Thyroid gland (tissue), 4 donors: ENCODE measurements at regions not wholly inside any gene's neighbourhood (a gene's known extent, or its start where the extent isn't known, plus 50 kb on each side); places are given as distances from the start of the nearest gene placed in this dataset.

Experiments
- DNase-seq, 2 donors: peaks; one replicate each; pipeline ENCODE4 v3.0.0-alpha.2; 2019
- H3K27ac ChIP-seq, 3 donors: fragments of 200-600 bp; sonication (generic); 1 replicate in 2 of 3; 2 replicates in 1 of 3; pipeline ENCODE4 v1.5.1; 2016 to 2019; ENCODE audit warnings: mild to moderate bottlenecking in 1 of 3, moderate library complexity in 1 of 3
- H3K27me3 ChIP-seq: fragments of 200-600 bp; sonication (generic); one replicate; pipeline ENCODE4 v1.5.1; 2019
- H3K36me3 ChIP-seq, 2 donors: fragments of 200-600 bp; sonication (generic); one replicate each; pipeline ENCODE4 v1.5.1; 2016 to 2019
- H3K4me1 ChIP-seq, 2 donors: fragments of 200-600 bp; sonication (generic); one replicate each; pipeline ENCODE4 v1.5.1; 2017 to 2019
- H3K4me3 ChIP-seq, 3 donors: fragments of 200-600 bp; sonication (generic); replicated peaks in 1 of 3; 1 replicate in 2 of 3; 2 replicates in 1 of 3; pipeline ENCODE4 v1.5.1; 2016; ENCODE audit warnings: mild to moderate bottlenecking in 1 of 3
- H3K9me3 ChIP-seq: fragments of 200-600 bp; sonication (generic); one replicate; pipeline ENCODE4 v1.5.1; 2017
- POLR2A ChIP-seq, 2 donors: fragments of 450-650 bp; IDR thresholded peaks; one replicate each; pipeline ENCODE4 v1.6.1; 2017; ENCODE audit warnings: antibody characterized with exemption in 2 of 2, mild to moderate bottlenecking in 2 of 2, moderate library complexity in 1 of 2
- WGBS, 2 donors: methylation state at CpG; one replicate each; pipeline ENCODE4 v1.1.5; 2017; 5-methylcytosine and 5-hydroxymethylcytosine counted together
- intact Hi-C: fragments of 100-400 bp; cut with DNase I; formaldehyde crosslinking; loops from one replicate; pipeline ENCODE4 v1.15.1; 2023
- TF ChIP-seq, protein P1 (sequence below), 6 experiments: fragments of 200-600 bp in 3 of 6; fragments of 450-650 bp in 3 of 6; sonication (generic) in 3 of 6; IDR thresholded peaks; one replicate each; pipeline ENCODE4 v1.5.1; 2016 to 2019; ENCODE audit warnings: antibody characterized with exemption in 6 of 6, mild to moderate bottlenecking in 2 of 6, inconsistent platforms in 1 of 6, moderate library complexity in 1 of 6

DNA sequence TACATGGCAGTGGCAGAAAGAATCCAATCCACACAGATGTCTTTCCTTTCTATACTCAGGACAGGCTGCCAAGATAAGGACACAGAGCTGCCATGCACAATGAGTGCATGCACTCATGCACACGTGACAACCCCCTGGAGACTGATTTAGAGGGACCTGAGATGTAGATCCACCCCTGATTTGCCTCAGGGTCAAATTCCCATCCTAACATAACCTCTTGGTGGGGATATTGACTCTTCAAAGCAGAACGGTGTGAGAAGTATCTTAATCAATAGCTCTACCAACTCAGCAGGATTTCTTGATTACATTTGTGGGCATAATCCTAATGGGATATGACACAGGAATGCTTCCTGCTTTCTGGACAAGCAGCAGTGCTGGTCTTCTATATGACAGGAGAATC lies 125.2 kb upstream of the DSCAM start:
- no peak for DNase-seq
- Histone ChIP-seq H3K36me3 (no peaks in the 10 kb centered on the region), H3K9me3 (no peaks in the 10 kb centered on the region), H3K4me3 (no peak overlapping the region), H3K27me3 (no peaks in the 10 kb centered on the region), H3K4me1 (no peaks in the 10 kb centered on the region), H3K27ac (no peak overlapping the region)
- TF ChIP-seq, protein P1, sequence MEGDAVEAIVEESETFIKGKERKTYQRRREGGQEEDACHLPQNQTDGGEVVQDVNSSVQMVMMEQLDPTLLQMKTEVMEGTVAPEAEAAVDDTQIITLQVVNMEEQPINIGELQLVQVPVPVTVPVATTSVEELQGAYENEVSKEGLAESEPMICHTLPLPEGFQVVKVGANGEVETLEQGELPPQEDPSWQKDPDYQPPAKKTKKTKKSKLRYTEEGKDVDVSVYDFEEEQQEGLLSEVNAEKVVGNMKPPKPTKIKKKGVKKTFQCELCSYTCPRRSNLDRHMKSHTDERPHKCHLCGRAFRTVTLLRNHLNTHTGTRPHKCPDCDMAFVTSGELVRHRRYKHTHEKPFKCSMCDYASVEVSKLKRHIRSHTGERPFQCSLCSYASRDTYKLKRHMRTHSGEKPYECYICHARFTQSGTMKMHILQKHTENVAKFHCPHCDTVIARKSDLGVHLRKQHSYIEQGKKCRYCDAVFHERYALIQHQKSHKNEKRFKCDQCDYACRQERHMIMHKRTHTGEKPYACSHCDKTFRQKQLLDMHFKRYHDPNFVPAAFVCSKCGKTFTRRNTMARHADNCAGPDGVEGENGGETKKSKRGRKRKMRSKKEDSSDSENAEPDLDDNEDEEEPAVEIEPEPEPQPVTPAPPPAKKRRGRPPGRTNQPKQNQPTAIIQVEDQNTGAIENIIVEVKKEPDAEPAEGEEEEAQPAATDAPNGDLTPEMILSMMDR (IDR thresholded peaks at IDR 0.05) = no peak
- no peak for TF ChIP-seq POLR2A (IDR thresholded peaks at IDR 0.05)
- 56 to 66% methylated on average over 2 of the region's 2 CpGs for WGBS, 2 donors
- intact Hi-C loops = no loop called here

DNA sequence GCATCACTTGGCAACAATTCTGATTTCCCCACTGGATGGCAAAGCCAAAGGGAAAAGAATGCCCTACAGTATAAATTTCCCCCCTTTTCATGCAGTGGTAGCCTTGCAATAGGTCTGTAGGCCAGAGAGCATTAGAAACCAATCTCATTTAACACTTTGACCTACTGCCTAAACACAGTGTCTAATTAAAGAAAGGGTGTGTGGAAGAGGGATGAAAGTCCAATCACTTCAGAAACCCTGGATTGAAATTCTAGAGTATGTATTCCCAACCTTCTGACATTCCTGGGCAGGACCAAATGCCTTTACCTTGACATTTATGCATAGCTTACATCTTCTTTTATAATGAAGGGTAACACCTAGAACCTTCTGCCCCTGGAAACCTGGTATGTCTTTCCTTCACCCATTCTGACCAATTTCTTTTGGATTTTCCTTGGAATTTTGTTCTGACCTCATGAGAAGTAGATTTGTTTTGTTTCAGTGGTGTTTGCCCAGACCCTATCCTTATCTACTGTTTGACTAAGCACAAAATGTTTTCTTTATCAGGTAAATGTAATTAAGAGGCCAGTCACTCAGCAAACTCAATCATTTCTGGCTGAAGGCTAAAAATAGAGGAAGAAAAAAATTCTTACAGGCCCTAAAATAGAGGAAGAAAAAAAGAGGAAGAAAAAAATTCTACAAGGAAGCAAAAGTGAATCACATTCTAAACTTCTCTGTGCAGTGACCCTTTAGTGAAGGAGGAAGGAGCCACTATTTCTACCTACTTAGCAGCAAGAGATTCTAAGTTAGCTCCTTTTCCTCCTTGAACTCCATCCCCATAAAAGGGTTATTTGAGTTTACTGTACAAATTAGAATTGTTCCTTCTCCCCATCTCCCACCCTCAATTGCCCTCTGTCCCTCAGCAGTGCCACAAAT lies 129.5 kb upstream of the DSCAM start:
- H3K27ac ChIP-seq = no peak overlapping the region
- intact Hi-C loops = no loop called here
- no peaks in the 10 kb centered on the region for H3K27me3 ChIP-seq
- H3K4me3 ChIP-seq = no peak overlapping the region
- no peaks in the 10 kb centered on the region for H3K9me3 ChIP-seq
- no peak for DNase-seq
- H3K36me3 ChIP-seq = no peaks in the 10 kb centered on the region
- H3K4me1 ChIP-seq = no peaks in the 10 kb centered on the region
- TF ChIP-seq, protein P1 (IDR thresholded peaks at IDR 0.05) = no peak
- no peak for TF ChIP-seq POLR2A (IDR thresholded peaks at IDR 0.05)

DNA sequence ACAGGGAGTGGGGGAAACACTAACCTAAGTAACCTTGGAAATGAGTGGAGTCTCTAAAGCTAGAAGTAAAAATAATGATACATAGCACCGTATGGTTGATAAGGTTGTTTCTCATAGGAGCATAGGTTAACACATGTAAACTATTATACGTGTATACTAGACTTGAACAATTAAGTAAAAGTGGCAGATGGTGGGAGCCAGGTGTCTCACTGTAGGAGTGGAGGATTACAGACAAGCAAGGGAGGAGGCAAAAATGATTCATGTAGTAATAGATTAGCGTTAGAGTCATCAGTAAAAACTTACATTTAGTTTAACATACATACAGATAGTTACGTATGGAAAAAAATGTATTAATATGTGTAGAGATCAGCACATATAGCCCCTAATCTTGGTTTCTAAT lies 138.4 kb upstream of the DSCAM start:
- Histone ChIP-seq H3K27ac (no peak overlapping the region), H3K36me3 (no peaks in the 10 kb centered on the region), H3K9me3 (no peaks in the 10 kb centered on the region), H3K4me3 (no peak overlapping the region), H3K27me3 (no peaks in the 10 kb centered on the region), H3K4me1 (no peaks in the 10 kb centered on the region)
- intact Hi-C loops = no loop called here
- DNase-seq = no peak
- TF ChIP-seq POLR2A (IDR thresholded peaks at IDR 0.05) = no peak
- 83 to 88% methylated on average over 4 of the region's 4 CpGs for WGBS, 2 donors

DNA sequence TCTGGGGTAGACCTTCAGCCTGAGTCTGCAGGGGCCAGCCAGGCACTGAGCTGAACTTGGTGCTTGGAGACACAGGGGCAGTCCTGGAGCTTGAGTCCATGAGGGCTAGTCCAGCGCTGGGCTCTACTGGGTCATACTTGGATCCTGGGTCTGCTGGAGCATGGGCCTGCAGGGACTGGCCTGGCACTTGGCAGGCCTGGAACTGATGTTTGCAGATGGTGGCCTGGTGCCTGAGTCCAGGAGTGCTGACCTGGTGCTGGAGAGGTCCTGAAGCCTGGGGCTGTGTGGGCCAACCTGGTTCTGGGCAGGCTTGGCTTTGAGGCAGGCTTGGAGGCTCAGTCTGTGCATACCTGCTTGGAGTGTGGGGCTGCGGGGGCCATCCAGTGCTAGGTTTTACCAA lies 143.4 kb upstream of the DSCAM start:
- Histone ChIP-seq H3K27me3 (no peaks in the 10 kb centered on the region), H3K4me3 (no peak overlapping the region), H3K9me3 (no peaks in the 10 kb centered on the region), H3K4me1 (no peaks in the 10 kb centered on the region), H3K36me3 (no peaks in the 10 kb centered on the region), H3K27ac (no peak overlapping the region)
- 90% methylated on average over 2 of the region's 2 CpGs; no CpG with 5 or more reads in 1 of the 2 donors for WGBS, 2 donors
- DNase-seq = no peak
- intact Hi-C loops = no loop called here
- TF ChIP-seq, protein P1 (IDR thresholded peaks at IDR 0.05) = no peak
- no peak for TF ChIP-seq POLR2A (IDR thresholded peaks at IDR 0.05)

DNA sequence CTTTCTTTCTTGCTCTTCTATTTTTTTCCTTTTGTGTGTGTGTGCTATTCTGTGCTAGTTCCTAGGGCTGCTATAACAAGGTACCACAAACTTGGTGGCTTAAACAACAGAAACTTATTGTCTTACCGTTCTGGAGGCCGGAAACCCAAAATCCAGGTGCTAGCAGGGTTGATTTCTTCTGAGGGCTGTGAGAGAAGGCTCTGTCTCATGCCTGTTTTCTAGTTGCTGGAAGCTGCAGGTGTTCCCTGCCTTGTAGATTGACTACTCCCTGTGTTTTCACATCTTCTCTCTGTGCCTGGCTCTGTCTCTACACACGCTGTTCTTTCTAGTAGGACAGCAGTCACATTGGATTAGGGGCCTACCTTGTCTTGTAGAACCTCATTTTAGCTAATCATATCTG lies 150.9 kb upstream of the DSCAM start:
- intact Hi-C loops = no loop called here

More for the DNA sequence above, 150.9 kb upstream of the DSCAM start:
- no peak overlapping the region for H3K27ac ChIP-seq
- H3K36me3 ChIP-seq = no peaks in the 10 kb centered on the region
- no peak overlapping the region for H3K4me3 ChIP-seq
- 86 to 90% methylated on average over 3 of the region's 3 CpGs for WGBS, 2 donors
- no peaks in the 10 kb centered on the region for H3K27me3 ChIP-seq
- TF ChIP-seq POLR2A (IDR thresholded peaks at IDR 0.05) = no peak
- TF ChIP-seq, protein P1 (IDR thresholded peaks at IDR 0.05) = no peak
- H3K9me3 ChIP-seq = no peaks in the 10 kb centered on the region
- no peak for DNase-seq
- H3K4me1 ChIP-seq = no peaks in the 10 kb centered on the region
